MCF 10A (cell line): ENCODE measurements at regions not wholly inside any gene's neighbourhood (a gene's known extent, or its start where the extent isn't known, plus 50 kb on each side); places are given as distances from the start of the nearest gene placed in this dataset.
"Not testable (repeated sequence)": the region's sequence is repeated elsewhere in the genome, so short reads cannot be mapped to it uniquely, and the experiment has no call there.

Source experiments
- BruUV-seq: library from RNA; stranded (reverse); fragments of 400-500 nt; replicated peaks from 2 replicates; lab custom pipeline; 2021; lab: Mats Ljungman, UMichigan
- CTCF ChIA-PET: fragments of 300-600 bp; sonication (Branson Sonifier 250); formaldehyde crosslinking; extraction: SDS; loops from one replicate; lab custom pipeline; 2021; ENCODE audit warnings: antibody characterized with exemption, inconsistent platforms; lab: Yijun Ruan, JAX
- POLR2A ChIA-PET: fragments of 300-600, 350-650 bp; sonication (Branson Sonifier 250); formaldehyde crosslinking; extraction: SDS; loops from one replicate; lab custom pipeline; 2020; ENCODE audit warnings: antibody characterized with exemption, inconsistent platforms; lab: Yijun Ruan, JAX
- DNase-seq: peaks from one replicate; pipeline ENCODE4 v3.0.0-alpha.2; 2018; ENCODE audit not compliant: unreplicated experiment
- H3K27ac Mint-ChIP-seq: one replicate; pipeline ENCODE4 v1.8.0; 2022; ENCODE audit warnings: mild to moderate bottlenecking, low read depth, mixed read lengths; ENCODE audit not compliant: unreplicated experiment
- H3K27me3 Mint-ChIP-seq: one replicate; pipeline ENCODE4 v1.8.0; 2022; ENCODE audit warnings: mixed read lengths; ENCODE audit not compliant: insufficient read depth, unreplicated experiment
- H3K36me3 Mint-ChIP-seq: one replicate; pipeline ENCODE4 v1.8.0; 2022; ENCODE audit warnings: mild to moderate bottlenecking, moderate library complexity, mixed read lengths; ENCODE audit not compliant: insufficient read depth, unreplicated experiment
- H3K4me1 Mint-ChIP-seq: one replicate; pipeline ENCODE4 v1.8.0; 2022; ENCODE audit warnings: mixed read lengths; ENCODE audit not compliant: insufficient read depth, unreplicated experiment
- H3K4me3 Mint-ChIP-seq: one replicate; pipeline ENCODE4 v1.8.0; 2022; ENCODE audit warnings: mild to moderate bottlenecking, moderate library complexity, mixed read lengths; ENCODE audit not compliant: unreplicated experiment
- H3K9me3 Mint-ChIP-seq: one replicate; pipeline ENCODE4 v1.8.0; 2022; ENCODE audit warnings: mixed read lengths; ENCODE audit not compliant: unreplicated experiment
- intact Hi-C: fragments of 100-400 bp; cut with micrococcal nuclease; formaldehyde crosslinking; loops from 2 replicates; pipeline ENCODE4 v1.14.1; 2022
- TF ChIP-seq, protein P1 (sequence below): fragments of 200-600 bp; IDR thresholded peaks from one replicate; pipeline ENCODE4 v1.8.0; 2022; ENCODE audit warnings: antibody characterized with exemption, mild to moderate bottlenecking; ENCODE audit not compliant: unreplicated experiment

DNA sequence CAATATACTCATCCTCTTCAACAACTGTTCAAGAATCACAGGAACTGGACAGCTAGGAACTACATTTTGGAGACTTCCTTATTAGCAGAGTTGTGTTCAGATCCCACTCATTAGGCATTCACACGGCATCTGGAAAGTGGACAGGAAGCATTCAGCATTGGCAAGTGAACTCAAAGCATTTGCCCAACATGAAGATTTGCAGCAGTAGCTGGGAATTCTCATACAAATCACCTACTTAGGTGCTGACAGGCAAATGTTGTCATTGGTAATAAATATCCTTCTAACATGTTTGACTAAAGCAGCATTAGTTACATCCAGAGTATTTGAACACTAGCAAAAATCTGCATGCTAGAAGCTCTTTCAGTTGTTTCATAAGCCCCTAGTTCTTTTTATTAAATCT lies 350.8 kb downstream of the PTH2R start:
- ChIA-PET CTCF (interaction anchor here (1.2 kb wide), 1 partner anchor 63 kb away, joined by 3 read pairs; no protein-coding TSS in a partner anchor), POLR2A (no interaction called here)
- no peaks in the 10 kb centered on the region for H3K36me3 Mint-ChIP-seq
- H3K27ac Mint-ChIP-seq: no peak overlapping the region
- H3K4me1 Mint-ChIP-seq: no peaks in the 10 kb centered on the region
- no TSS peak for BruUV-seq
- peaks cover 15% of the 10 kb centered on the region for H3K9me3 Mint-ChIP-seq
- intact Hi-C loops: no loop called here
- DNase-seq: no peak
- H3K4me3 Mint-ChIP-seq: no peak overlapping the region
- no peaks in the 10 kb centered on the region for H3K27me3 Mint-ChIP-seq
- TF ChIP-seq, protein P1, sequence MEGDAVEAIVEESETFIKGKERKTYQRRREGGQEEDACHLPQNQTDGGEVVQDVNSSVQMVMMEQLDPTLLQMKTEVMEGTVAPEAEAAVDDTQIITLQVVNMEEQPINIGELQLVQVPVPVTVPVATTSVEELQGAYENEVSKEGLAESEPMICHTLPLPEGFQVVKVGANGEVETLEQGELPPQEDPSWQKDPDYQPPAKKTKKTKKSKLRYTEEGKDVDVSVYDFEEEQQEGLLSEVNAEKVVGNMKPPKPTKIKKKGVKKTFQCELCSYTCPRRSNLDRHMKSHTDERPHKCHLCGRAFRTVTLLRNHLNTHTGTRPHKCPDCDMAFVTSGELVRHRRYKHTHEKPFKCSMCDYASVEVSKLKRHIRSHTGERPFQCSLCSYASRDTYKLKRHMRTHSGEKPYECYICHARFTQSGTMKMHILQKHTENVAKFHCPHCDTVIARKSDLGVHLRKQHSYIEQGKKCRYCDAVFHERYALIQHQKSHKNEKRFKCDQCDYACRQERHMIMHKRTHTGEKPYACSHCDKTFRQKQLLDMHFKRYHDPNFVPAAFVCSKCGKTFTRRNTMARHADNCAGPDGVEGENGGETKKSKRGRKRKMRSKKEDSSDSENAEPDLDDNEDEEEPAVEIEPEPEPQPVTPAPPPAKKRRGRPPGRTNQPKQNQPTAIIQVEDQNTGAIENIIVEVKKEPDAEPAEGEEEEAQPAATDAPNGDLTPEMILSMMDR: no peak

DNA sequence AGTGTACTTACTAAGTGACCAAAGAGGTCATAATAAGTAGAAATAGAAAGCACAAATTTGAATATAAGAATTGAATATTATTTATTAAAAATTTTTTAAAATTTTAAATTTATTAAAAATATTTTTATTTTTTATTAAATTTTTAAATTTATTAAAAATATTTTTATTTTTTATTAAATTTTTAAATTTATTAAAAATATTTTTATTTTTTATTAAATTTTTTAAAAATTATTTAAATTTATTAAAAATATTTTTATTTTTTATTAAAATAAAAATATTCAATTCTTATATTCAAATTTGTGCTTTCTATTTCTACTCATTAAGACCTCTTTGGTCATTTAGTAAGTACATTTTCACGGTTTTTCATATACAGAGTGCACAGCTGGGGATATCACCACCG lies 366.5 kb downstream of the PTH2R start:
- H3K9me3 Mint-ChIP-seq, H3K27me3 Mint-ChIP-seq, H3K4me3 Mint-ChIP-seq, POLR2A ChIA-PET, DNase-seq, CTCF ChIA-PET, H3K4me1 Mint-ChIP-seq, H3K36me3 Mint-ChIP-seq, intact Hi-C loops, BruUV-seq, H3K27ac Mint-ChIP-seq: not testable (repeated sequence)

DNA sequence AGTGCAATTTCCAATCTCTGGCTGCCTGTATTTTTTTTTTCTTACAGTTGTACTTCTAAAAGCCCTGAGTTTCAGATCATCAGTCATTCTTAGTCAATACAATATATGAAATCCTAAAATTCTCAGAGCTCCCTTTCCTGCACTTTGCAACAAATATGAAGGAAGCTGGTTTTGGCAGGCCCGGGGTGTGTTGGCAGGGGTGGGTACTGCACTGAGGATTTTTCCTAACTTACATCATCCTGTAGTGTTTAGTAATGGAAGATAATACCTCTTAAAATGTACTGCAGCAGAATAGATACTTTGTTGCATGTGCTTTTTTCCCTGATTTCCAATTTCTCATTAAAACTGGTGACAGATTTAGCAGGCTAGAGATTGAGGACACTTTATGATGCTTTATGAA lies 374.6 kb downstream of the PTH2R start:
- H3K27me3 Mint-ChIP-seq: no peaks in the 10 kb centered on the region
- H3K27ac Mint-ChIP-seq: no peak overlapping the region
- H3K4me3 Mint-ChIP-seq: no peak overlapping the region
- no peak for DNase-seq
- TF ChIP-seq, protein P1: no peak
- intact Hi-C loops: no loop called here
- ChIA-PET POLR2A (interaction anchor here (0.6 to 0.9 kb wide), 2 partner anchors 12 to 481 kb away, joined by 3 read pairs; no protein-coding TSS in a partner anchor), CTCF (interaction anchor here (0.5 to 0.7 kb wide), 2 partner anchors 92 to 529 kb away, joined by 3 read pairs; no protein-coding TSS in a partner anchor)
- no TSS peak for BruUV-seq
- H3K36me3 Mint-ChIP-seq: no peaks in the 10 kb centered on the region
- H3K9me3 Mint-ChIP-seq: no peaks in the 10 kb centered on the region
- H3K4me1 Mint-ChIP-seq: peaks cover 15% of the 10 kb centered on the region

DNA sequence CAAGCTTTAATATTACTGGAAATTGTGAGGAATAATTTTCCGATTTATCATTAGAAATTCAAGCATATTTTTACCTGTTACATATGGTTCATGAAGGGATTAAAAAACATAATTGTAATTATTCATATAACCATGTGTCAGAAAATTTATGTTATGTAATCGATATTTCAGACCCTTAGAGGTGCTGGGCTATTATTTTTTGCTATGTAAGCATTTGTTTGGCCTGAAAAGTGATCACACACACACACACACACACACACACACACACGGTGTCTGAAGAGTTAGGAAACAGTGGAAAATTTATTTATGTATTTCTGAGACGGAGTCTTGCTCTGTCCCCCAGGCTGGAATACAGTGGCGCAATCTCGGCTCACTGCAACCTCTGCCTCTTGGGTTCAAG lies 375.5 kb downstream of the PTH2R start:
- Mint-ChIP-seq H3K9me3 (no peaks in the 10 kb centered on the region), H3K27ac (no peak overlapping the region), H3K4me3 (no peak overlapping the region), H3K27me3 (no peaks in the 10 kb centered on the region), H3K36me3 (no peaks in the 10 kb centered on the region), H3K4me1 (peaks cover 11% of the 10 kb centered on the region)
- intact Hi-C loops: no loop called here
- BruUV-seq: no TSS peak
- ChIA-PET POLR2A (interaction anchor here (0.6 kb wide), 1 partner anchor 15 kb away, joined by 3 read pairs; no protein-coding TSS in a partner anchor), CTCF (interaction anchor here (0.7 kb wide), 1 partner anchor 16 kb away, joined by 6 read pairs; no protein-coding TSS in a partner anchor)
- DNase-seq: no peak
- TF ChIP-seq, protein P1: no peak
